Stimulated activated CD8-positive, alpha-beta memory T cell treated with anti-CD3 and anti-CD28 coated beads, Interleukin-12 subunit alpha, Interleukin-12 subunit beta, amount 100 ng/mL, for 1 hour (primary cell): ENCODE measurements at regions not wholly inside any gene's neighbourhood (a gene's known extent, or its start where the extent isn't known, plus 50 kb on each side); places are given as distances from the start of the nearest gene placed in this dataset.
"Not testable (repeated sequence)": the region's sequence is repeated elsewhere in the genome, so short reads cannot be mapped to it uniquely, and the experiment has no call there.

Source experiments
- DNase-seq: peaks from one replicate; pipeline ENCODE4 v3.0.0-alpha.2; 2020; ENCODE audit warnings: low read depth

DNA sequence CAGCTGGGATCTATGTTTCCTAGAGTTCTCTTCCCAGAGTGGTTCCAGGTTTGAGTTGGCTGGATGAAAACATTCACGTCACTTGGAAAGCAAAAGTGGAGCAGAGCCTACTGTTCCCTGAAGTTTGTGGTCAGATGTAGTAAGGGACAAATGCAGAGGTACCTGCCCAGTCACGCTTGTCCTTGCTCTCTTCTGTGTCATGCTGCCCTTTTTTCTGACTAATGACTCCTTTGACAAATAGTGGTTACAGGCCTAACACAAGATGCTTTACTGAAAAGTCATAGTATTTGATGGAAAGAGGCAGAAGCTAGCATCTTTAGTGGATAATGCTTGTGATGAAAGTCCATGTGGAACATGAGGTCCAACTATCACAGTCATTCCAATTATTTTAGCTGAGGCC is 881.4 kb upstream of the B3GALT2 start:
- DNase-seq: no peak

DNA sequence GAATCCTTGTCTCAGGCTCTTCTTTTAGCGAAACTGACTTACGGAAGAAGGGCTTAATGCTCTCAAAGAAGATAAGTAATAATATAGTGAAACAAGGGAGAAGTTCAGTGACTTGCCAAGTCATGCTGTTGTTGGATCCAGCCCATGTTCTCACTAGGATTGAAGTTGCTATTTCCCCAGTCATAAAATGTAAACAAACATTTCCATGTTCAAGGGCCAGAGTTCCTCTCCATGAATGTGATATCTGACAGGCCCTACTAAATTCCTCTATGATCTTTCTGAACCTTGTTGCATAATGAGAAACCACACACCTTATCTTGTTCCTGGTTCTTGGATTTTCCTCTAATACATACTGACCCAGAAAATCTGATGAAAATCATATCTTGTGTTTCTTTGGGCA is 876.5 kb upstream of the B3GALT2 start:
- no peak for DNase-seq

- DNase-seq: no peak
These were observed 876.1 kb upstream of the B3GALT2 start for GRCh38 chr1:194062526-194062925.

DNA sequence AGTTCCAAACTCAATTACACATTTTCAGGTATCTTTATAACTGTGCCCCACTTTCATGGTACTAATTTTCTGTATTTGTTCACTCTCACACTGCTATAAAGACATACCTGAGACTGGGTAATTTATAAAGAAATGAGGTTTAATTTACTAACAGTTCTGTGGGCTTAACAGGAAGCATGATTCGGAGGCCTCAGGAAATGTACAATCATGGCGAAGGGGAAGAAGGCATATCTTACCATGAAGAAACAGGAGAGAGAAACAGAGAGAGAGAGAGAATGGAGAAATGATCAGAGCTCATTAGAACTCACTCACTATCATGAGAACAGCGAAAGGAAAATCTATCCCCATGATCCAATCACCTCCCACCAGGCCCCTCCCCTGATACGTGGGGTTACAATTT is 874.1 kb upstream of the B3GALT2 start:
- DNase-seq: no peak

DNA sequence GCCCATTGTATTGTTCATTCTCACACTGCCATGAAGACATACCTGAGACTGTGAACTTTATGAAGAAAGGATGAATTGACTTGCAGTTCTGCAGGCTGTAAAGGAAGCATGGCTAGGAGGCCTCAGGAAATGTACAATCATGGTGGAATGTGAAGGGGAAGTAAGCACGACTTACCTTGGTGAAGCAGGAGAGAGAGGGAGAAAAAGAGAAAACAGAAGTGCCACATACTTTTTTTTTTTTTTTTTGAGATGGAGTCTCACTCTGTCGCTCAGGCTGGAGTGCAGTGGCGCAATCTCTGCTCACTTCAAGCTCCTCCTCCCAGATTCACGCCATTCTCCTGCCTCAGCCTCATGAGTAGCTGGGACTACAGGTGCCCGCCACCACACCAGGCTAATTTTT is 871.9 kb upstream of the B3GALT2 start:
- DNase-seq: not testable (repeated sequence)

DNA sequence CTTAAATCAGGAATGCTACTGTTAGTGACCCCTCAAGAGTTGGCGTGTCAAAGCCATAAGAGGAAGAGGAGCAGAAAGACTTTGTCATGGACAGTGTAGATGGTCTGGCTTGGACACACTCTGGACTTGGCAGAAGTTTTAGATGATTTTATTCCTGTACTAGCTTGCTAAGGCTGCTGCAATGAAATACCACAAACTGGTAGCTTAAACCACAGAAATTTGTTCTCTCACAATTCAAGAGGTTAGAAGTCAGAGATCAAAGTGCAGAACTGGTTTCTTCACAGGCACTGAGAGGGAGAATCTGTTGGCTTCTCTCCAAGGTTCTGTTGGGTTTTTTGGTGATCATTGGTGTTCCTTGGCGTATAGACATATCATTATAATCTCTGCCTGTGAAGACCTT is 869.8 kb upstream of the B3GALT2 start:
- DNase-seq: no peak

GRCh38 chr1:194055536-194055935 is 869.1 kb upstream of the B3GALT2 start:
- DNase-seq: no peak

GRCh38 chr1:194052514-194053338 is 866.3 kb upstream of the B3GALT2 start:
- no peak for DNase-seq

GRCh38 chr1:194047921-194048320 is 861.5 kb upstream of the B3GALT2 start:
- no peak for DNase-seq

DNA sequence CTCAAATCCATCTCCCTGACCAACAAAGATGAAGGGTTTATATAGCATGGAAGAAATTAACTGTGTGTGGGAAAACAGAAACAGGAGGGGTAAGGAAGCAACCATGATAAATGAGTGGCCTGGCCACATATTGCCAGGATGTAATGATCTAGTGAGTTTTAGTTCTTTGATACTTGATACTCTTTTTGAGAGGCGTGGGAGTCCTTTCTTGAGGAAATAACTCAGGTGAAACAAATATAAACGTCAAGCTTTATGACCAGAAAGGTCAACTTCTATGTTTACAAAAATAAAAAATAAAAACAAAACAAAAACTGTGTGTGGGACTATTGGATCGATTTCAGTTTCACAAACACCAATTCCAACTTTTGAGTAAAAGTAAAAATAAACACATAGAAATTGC is 860.8 kb upstream of the B3GALT2 start:
- no peak for DNase-seq

DNA sequence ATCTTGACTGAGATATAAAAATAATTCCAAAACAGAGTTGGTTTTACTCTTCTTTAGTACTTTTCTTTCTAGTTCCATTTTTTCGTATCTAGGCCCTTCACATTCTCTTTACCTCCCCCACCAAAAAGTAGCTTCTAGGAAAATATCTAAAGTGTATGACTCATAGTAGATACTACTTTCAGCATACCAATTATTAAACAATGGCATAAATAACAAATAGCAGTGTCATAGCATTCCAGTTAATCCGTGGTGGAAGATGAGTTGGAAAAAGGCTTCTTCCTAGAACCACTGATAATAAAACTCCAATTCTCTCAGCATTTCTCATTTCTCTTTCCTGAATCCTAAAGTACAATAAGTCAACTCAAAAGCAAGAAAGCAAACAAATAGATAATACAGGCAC is 859.0 kb upstream of the B3GALT2 start:
- no peak for DNase-seq

DNA sequence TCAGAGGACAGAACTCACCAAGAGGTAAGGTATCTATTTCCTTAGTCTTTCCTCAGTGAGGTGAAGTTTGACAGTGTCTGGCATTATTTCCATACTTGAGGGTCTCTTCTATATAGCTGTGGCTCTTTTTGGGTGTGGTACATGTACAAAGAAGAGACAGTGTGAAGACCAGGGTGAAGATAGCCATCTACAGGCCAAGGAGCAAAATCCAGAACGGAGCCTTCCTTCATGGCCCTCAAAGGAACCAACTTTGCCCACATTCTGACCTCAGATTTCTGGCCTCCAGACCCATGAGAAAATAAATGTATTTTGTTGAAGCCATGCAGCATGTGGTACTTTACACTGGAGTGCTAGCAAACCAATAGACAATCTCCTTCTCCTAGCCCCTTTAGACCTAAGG is 858.5 kb upstream of the B3GALT2 start:
- DNase-seq: no peak

DNA sequence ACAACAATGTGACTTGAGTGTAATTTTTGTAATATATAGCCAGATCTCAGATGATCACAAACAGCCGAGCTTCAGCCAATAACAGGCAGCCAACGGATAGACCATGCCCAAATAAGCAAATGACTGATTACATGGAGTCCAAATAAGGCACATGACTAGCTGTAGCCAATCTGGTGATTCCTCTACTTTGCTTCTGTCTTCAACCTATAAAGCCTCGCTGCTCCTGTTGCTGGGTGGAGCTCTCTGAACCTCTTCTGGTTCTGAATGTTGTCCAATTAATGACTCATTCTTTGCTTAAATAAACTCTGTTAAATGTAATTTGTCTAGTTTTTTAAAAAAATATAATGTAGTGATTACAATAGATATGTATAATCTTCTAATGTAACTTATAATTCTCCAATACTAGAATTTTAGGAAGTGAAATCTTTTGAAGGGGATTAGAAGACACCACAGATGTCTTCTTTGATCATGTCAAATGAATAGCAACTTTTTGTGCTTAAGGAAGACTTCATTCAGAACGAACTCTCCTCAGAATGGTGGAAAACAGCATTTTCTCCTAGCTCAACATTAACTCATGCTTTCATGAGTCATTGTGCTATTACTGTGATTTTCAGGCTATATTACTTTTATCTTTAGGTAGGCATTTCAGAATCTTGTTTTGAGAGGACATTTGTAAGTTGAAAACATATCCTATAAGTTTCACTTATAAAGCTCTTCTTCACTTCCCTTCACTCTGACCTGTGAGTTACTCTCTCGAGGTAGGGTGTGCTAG is 857.8 kb upstream of the B3GALT2 start:
- DNase-seq: no peak

GRCh38 chr1:194042736-194043135 is 856.3 kb upstream of the B3GALT2 start:
- DNase-seq: no peak

GRCh38 chr1:194040496-194040895 is 854.1 kb upstream of the B3GALT2 start:
- DNase-seq: no peak

GRCh38 chr1:194039578-194039977 is 853.2 kb upstream of the B3GALT2 start:
- no peak for DNase-seq

- DNase-seq: no peak
These were observed 847.2 kb upstream of the B3GALT2 start for GRCh38 chr1:194033646-194034045.

- no peak for DNase-seq
These were observed 841.6 kb upstream of the B3GALT2 start for GRCh38 chr1:194028002-194028401.

DNA sequence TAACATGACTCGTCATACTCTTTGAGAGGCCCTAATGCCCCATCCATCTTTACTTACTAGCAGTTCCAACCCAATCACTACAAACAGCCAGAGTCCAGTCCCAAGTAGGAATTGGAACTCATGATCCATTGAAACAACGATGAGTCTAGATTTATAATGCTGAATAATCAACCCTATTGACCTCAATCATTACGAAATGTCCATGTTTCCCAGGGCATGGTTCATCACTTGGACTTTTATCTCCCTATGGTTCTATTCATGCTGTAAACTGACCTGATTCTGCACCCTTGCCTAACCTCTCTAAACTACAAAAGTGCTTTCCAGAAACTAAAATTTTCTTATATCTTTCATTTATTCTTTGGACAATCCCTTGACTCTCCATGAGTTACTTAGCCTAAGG is 840.0 kb upstream of the B3GALT2 start:
- DNase-seq: no peak

DNA sequence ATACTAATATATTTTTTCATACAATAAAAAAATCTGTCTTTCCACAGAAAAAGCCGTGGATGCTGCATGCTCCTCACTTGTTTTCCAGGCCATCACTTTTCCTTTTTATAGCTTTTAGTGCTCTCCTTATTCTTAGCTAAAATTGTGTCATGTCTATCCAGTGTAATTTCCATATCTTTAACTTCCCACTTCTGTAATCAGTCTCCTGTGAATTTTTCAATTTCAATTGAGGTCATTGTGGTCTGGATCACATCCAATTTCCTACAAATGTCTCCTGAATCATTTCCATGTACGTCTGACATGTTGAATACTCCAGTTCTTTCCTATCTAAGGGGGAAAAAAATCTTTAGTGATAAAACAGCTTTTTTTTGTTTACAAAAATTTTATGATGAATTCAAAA is 838.2 kb upstream of the B3GALT2 start:
- DNase-seq: no peak

DNA sequence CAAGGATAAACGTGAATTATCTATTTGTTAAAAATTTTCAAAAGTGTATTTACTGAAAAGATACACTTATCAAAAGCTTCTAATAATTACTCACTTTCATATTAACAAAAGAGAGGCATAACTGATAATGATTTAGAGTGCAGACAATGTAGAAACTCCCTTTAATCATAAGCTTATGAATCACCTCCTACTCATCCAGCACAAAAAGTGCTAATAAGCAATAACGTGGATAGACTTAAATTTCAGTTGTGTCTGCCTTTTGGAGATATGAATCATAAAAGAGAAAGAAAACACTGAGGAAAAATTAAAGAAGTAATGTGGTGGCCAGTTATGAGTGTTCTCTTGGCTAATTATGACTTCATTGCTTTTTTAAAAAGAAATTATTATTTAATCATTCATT is 827.6 kb upstream of the B3GALT2 start:
- DNase-seq: no peak

- no peak for DNase-seq
These were observed 827.1 kb upstream of the B3GALT2 start for GRCh38 chr1:194013561-194013960.

- no peak for DNase-seq
These were observed 817.7 kb upstream of the B3GALT2 start for GRCh38 chr1:194004146-194004545.
